ENCODE measurements at regions not wholly inside any gene's neighbourhood (a gene's known extent, or its start where the extent isn't known, plus 50 kb on each side); places are given as distances from the start of the nearest gene placed in this dataset.

GRCh38 chr5:166046956-166047355, 2244.5 kb upstream of the WWC1 start:
- no peak overlapping the region for H3K9ac ChIP-seq (ENCODE audit: insufficient read length)
- no peaks in the 10 kb centered on the region for H3K9me3 ChIP-seq (ENCODE audit: low read depth, low read length)
- no peak for DNase-seq (ENCODE audit: low read depth, low spot score)
- H3K36me3 ChIP-seq (ENCODE audit: insufficient read depth, low read length): no peaks in the 10 kb centered on the region
- no peak overlapping the region for H3K4me3 ChIP-seq
- no peak overlapping the region for H3K27ac ChIP-seq
- no peak for TF ChIP-seq POLR2AphosphoS5 (IDR thresholded peaks at IDR 0.05; ENCODE audit: borderline replicate concordance, low read depth, low read length)
- no peak for TF ChIP-seq FOXP2 (optimal IDR thresholded peaks at IDR 0.05; ENCODE audit: control extremely low read depth, extremely low read length, insufficient read depth)

GRCh38 chr5:166050531-166050930, 2240.9 kb upstream of the WWC1 start:
- TF ChIP-seq POLR2AphosphoS5 (IDR thresholded peaks at IDR 0.05; ENCODE audit: borderline replicate concordance, low read depth, low read length): no peak
- TF ChIP-seq FOXP2 (optimal IDR thresholded peaks at IDR 0.05; ENCODE audit: control extremely low read depth, extremely low read length, insufficient read depth): no peak
- no peak for TF ChIP-seq EZH2 (IDR thresholded peaks at IDR 0.05)
- H3K9ac ChIP-seq (ENCODE audit: insufficient read length): no peak overlapping the region
- no peaks in the 10 kb centered on the region for H3K36me3 ChIP-seq (ENCODE audit: insufficient read depth, low read length)
- H3K4me3 ChIP-seq: no peak overlapping the region
- H3K27ac ChIP-seq: no peak overlapping the region
- H3K9me3 ChIP-seq (ENCODE audit: low read depth, low read length): no peaks in the 10 kb centered on the region
- no peak for DNase-seq (ENCODE audit: low read depth, low spot score)

GRCh38 chr5:166058660-166059059, 2232.8 kb upstream of the WWC1 start:
- DNase-seq (ENCODE audit: low read depth, low spot score): no peak
- Histone ChIP-seq H3K4me3 (no peak overlapping the region), H3K9me3 (ENCODE audit: low read depth, low read length) (no peaks in the 10 kb centered on the region), H3K9ac (ENCODE audit: insufficient read length) (no peak overlapping the region), H3K36me3 (ENCODE audit: insufficient read depth, low read length) (no peaks in the 10 kb centered on the region), H3K27ac (no peak overlapping the region)
- TF ChIP-seq FOXP2 (optimal IDR thresholded peaks at IDR 0.05; ENCODE audit: control extremely low read depth, extremely low read length, insufficient read depth) (no peak), EZH2 (IDR thresholded peaks at IDR 0.05) (no peak), POLR2AphosphoS5 (IDR thresholded peaks at IDR 0.05; ENCODE audit: borderline replicate concordance, low read depth, low read length) (no peak)

GRCh38 chr5:166062094-166062493, 2229.4 kb upstream of the WWC1 start:
- Histone ChIP-seq H3K4me3 (no peak overlapping the region), H3K9me3 (ENCODE audit: low read depth, low read length) (no peaks in the 10 kb centered on the region), H3K9ac (ENCODE audit: insufficient read length) (no peak overlapping the region), H3K27ac (no peak overlapping the region), H3K36me3 (ENCODE audit: insufficient read depth, low read length) (no peaks in the 10 kb centered on the region)
- TF ChIP-seq POLR2AphosphoS5 (IDR thresholded peaks at IDR 0.05; ENCODE audit: borderline replicate concordance, low read depth, low read length) (no peak), EZH2 (IDR thresholded peaks at IDR 0.05) (no peak), FOXP2 (optimal IDR thresholded peaks at IDR 0.05; ENCODE audit: control extremely low read depth, extremely low read length, insufficient read depth) (no peak)
- DNase-seq (ENCODE audit: low read depth, low spot score): no peak

GRCh38 chr5:166062719-166063118, 2228.7 kb upstream of the WWC1 start:
- TF ChIP-seq FOXP2 (optimal IDR thresholded peaks at IDR 0.05; ENCODE audit: control extremely low read depth, extremely low read length, insufficient read depth): no peak
- Histone ChIP-seq H3K9ac (ENCODE audit: insufficient read length) (no peak overlapping the region), H3K9me3 (ENCODE audit: low read depth, low read length) (no peaks in the 10 kb centered on the region), H3K4me3 (no peak overlapping the region), H3K27ac (no peak overlapping the region), H3K36me3 (ENCODE audit: insufficient read depth, low read length) (no peaks in the 10 kb centered on the region)
- no peak for DNase-seq (ENCODE audit: low read depth, low spot score)

- no peak for DNase-seq (ENCODE audit: low read depth, low spot score)
- Histone ChIP-seq H3K9me3 (ENCODE audit: low read depth, low read length) (no peaks in the 10 kb centered on the region), H3K4me3 (no peak overlapping the region), H3K9ac (ENCODE audit: insufficient read length) (no peak overlapping the region), H3K27ac (no peak overlapping the region), H3K36me3 (ENCODE audit: insufficient read depth, low read length) (no peaks in the 10 kb centered on the region)
- TF ChIP-seq EZH2 (IDR thresholded peaks at IDR 0.05): no peak
- no peak for TF ChIP-seq FOXP2 (optimal IDR thresholded peaks at IDR 0.05; ENCODE audit: control extremely low read depth, extremely low read length, insufficient read depth)
- TF ChIP-seq POLR2AphosphoS5 (IDR thresholded peaks at IDR 0.05; ENCODE audit: borderline replicate concordance, low read depth, low read length): no peak
Observed at GRCh38 chr5:166063261-166063660, 2228.2 kb upstream of the WWC1 start.

GRCh38 chr5:166068547-166069335, 2222.7 kb upstream of the WWC1 start:
- H3K27ac ChIP-seq: no peak overlapping the region
- no peaks in the 10 kb centered on the region for H3K36me3 ChIP-seq (ENCODE audit: insufficient read depth, low read length)
- no peak overlapping the region for H3K9ac ChIP-seq (ENCODE audit: insufficient read length)
- no peaks in the 10 kb centered on the region for H3K9me3 ChIP-seq (ENCODE audit: low read depth, low read length)
- peak; percentile 10 for DNase-seq (ENCODE audit: low read depth, low spot score)
- H3K4me3 ChIP-seq: no peak overlapping the region
- TF ChIP-seq FOXP2 (optimal IDR thresholded peaks at IDR 0.05; ENCODE audit: control extremely low read depth, extremely low read length, insufficient read depth) (no peak), POLR2AphosphoS5 (IDR thresholded peaks at IDR 0.05; ENCODE audit: borderline replicate concordance, low read depth, low read length) (no peak), EZH2 (IDR thresholded peaks at IDR 0.05) (no peak)

- TF ChIP-seq FOXP2 (optimal IDR thresholded peaks at IDR 0.05; ENCODE audit: control extremely low read depth, extremely low read length, insufficient read depth) (no peak), POLR2AphosphoS5 (IDR thresholded peaks at IDR 0.05; ENCODE audit: borderline replicate concordance, low read depth, low read length) (no peak), EZH2 (IDR thresholded peaks at IDR 0.05) (no peak)
- no peak overlapping the region for H3K4me3 ChIP-seq
- H3K9me3 ChIP-seq (ENCODE audit: low read depth, low read length): no peaks in the 10 kb centered on the region
- no peak for DNase-seq (ENCODE audit: low read depth, low spot score)
- no peak overlapping the region for H3K9ac ChIP-seq (ENCODE audit: insufficient read length)
- H3K27ac ChIP-seq: no peak overlapping the region
- H3K36me3 ChIP-seq (ENCODE audit: insufficient read depth, low read length): no peaks in the 10 kb centered on the region
Observed at GRCh38 chr5:166073901-166074581, 2217.4 kb upstream of the WWC1 start.
